Esophagus squamous epithelium (tissue), 5 donors: ENCODE measurements at regions not wholly inside any gene's neighbourhood (a gene's known extent, or its start where the extent isn't known, plus 50 kb on each side); places are given as distances from the start of the nearest gene placed in this dataset.

ENCODE experiments used
- DNase-seq: peaks from one replicate; lab custom pipeline; 2025; lab: John Stamatoyannopoulos, UW
- H3K27ac ChIP-seq, 4 donors: fragments of 200-600 bp; sonication (generic); one replicate each; pipeline ENCODE4 v1.5.1; 2016 to 2019; ENCODE audit warnings: mild to moderate bottlenecking in 1 of 4
- H3K27me3 ChIP-seq, 4 donors: fragments of 200-600 bp; sonication (generic); 1 replicate in 3 of 4; 2 replicates in 1 of 4; pipeline versions ENCODE4 v1.5.1 to v1.6.0; 2017 to 2021; ENCODE audit warnings: antibody characterized with exemption in 1 of 4
- H3K36me3 ChIP-seq, 3 donors: fragments of 200-600 bp; sonication (generic); one replicate each; pipeline ENCODE4 v1.5.1; 2016 to 2019
- H3K4me1 ChIP-seq, 3 donors: fragments of 200-600 bp; sonication (generic); one replicate each; pipeline ENCODE4 v1.5.1; 2017 to 2019
- H3K4me3 ChIP-seq, 4 donors: fragments of 200-600 bp; sonication (generic); 1 replicate in 3 of 4; 2 replicates in 1 of 4; pipeline ENCODE4 v1.5.1; 2016 to 2019; ENCODE audit warnings: mild to moderate bottlenecking in 2 of 4, moderate library complexity in 1 of 4
- H3K9me3 ChIP-seq, 3 donors: fragments of 200-600 bp; sonication (generic); one replicate each; pipeline ENCODE4 v1.5.1; 2016 to 2019
- CTCF ChIP-seq, 6 experiments: fragments of 450-650 bp in 4 of 6; fragments of 200-600 bp in 2 of 6; sonication (generic) in 2 of 6; IDR thresholded peaks; one replicate each; pipeline ENCODE4 v1.5.1; 2016 to 2019; ENCODE audit warnings: antibody characterized with exemption in 6 of 6, mild to moderate bottlenecking in 4 of 6, moderate library complexity in 4 of 6
- POLR2A ChIP-seq, 4 donors: fragments of 450-650 bp; IDR thresholded peaks; one replicate each; pipeline ENCODE4 v1.6.1; 2017; ENCODE audit warnings: antibody characterized with exemption in 4 of 4, mild to moderate bottlenecking in 4 of 4, moderate library complexity in 3 of 4
- WGBS, 2 donors: methylation state at CpG; one replicate each; pipeline ENCODE4 v1.1.5; 2018; 5-methylcytosine and 5-hydroxymethylcytosine counted together
- intact Hi-C: fragments of 100-400 bp; cut with DNase I; formaldehyde crosslinking; loops from one replicate; pipeline ENCODE4 v1.15.0; 2022
- donor health status: DM: yes; HTN: yes; CAD: no.

GRCh38 chrY:21169821-21170220 is 341.3 kb upstream of the RBMY1B start:
- intact Hi-C loops = no loop called here
- no peaks in the 10 kb centered on the region for H3K36me3 ChIP-seq

DNA sequence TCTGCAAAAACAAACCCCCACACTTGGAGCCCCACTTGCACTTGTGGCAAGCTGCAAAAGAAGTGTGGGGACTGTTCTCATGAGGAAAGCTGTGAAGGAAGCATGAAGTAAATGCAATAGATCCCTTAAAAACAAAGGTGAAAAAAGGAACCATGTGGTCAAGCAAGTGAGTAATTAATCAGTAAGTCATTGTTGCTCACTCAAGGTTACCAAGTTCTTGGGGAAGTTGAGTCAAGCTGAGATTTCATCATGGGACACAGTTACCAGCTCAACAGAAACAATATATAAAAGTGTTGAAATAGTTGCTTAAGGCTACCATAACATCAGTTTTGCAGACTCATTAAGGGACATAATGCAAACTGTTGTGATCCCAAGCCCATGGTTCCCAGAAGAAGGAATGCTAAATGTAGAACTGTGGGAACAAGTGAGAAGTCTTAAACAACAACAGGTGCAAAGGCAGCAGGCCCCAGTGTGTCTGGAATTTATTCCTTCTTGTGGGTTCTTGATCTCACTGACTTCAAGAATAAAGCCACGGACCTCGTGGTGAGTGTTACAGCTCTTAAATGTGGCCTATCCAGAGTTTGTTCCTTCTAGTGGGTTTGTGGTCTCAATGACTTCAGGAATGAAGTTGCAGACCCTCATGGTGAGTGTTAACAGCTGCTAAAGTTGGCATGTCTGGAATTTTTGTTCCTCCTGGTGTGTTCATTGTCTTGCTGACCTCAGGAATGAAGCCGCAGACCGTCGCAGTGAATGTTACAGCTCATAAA is 336.3 kb upstream of the RBMY1B start:
- no peak for DNase-seq
- H3K9me3 ChIP-seq = no peaks in the 10 kb centered on the region
- intact Hi-C loops = no loop called here
- no peaks in the 10 kb centered on the region for H3K27me3 ChIP-seq
- 77% methylated on average over 3 of the region's 5 CpGs; no CpG with 5 or more reads in 1 of the 2 donors for WGBS, 2 donors
- H3K4me3 ChIP-seq = no peak overlapping the region
- H3K4me1 ChIP-seq = no peaks in the 10 kb centered on the region
- no peaks in the 10 kb centered on the region for H3K36me3 ChIP-seq
- no peak overlapping the region for H3K27ac ChIP-seq
- TF ChIP-seq POLR2A (IDR thresholded peaks at IDR 0.05) = no peak

More at GRCh38 chrY:21169821-21170220, 341.3 kb upstream of the RBMY1B start:
- Histone ChIP-seq H3K27me3 (no peaks in the 10 kb centered on the region), H3K27ac (no peak overlapping the region), H3K4me3 (no peak overlapping the region), H3K9me3 (no peaks in the 10 kb centered on the region), H3K4me1 (no peaks in the 10 kb centered on the region)
- no peak for DNase-seq
- TF ChIP-seq POLR2A (IDR thresholded peaks at IDR 0.05) (no peak), CTCF (IDR thresholded peaks at IDR 0.05) (no peak)

GRCh38 chrY:21175505-21175904 is 335.6 kb upstream of the RBMY1B start:
- Histone ChIP-seq H3K27ac (no peak overlapping the region), H3K27me3 (no peaks in the 10 kb centered on the region), H3K4me1 (no peaks in the 10 kb centered on the region), H3K9me3 (no peaks in the 10 kb centered on the region), H3K36me3 (no peaks in the 10 kb centered on the region), H3K4me3 (no peak overlapping the region)
- WGBS, 2 donors = 83% methylated on average over 2 of the region's 3 CpGs; no CpG with 5 or more reads in 1 of the 2 donors
- DNase-seq = no peak
- TF ChIP-seq CTCF (IDR thresholded peaks at IDR 0.05) (no peak), POLR2A (IDR thresholded peaks at IDR 0.05) (no peak)
- intact Hi-C loops = no loop called here

GRCh38 chrY:21177306-21177800 is 333.8 kb upstream of the RBMY1B start:
- H3K27me3 ChIP-seq = no peaks in the 10 kb centered on the region

GRCh38 chrY:21178281-21178680 is 332.9 kb upstream of the RBMY1B start:
- WGBS, 2 donors = 80% methylated on average over 1 of the region's 1 CpG; no CpG with 5 or more reads in 1 of the 2 donors
- no peaks in the 10 kb centered on the region for H3K4me1 ChIP-seq
- TF ChIP-seq CTCF (IDR thresholded peaks at IDR 0.05) (no peak), POLR2A (IDR thresholded peaks at IDR 0.05) (no peak)
- no peaks in the 10 kb centered on the region for H3K36me3 ChIP-seq
- no peaks in the 10 kb centered on the region for H3K27me3 ChIP-seq
- intact Hi-C loops = no loop called here
- H3K9me3 ChIP-seq = no peaks in the 10 kb centered on the region
- no peak overlapping the region for H3K4me3 ChIP-seq
- no peak for DNase-seq
- H3K27ac ChIP-seq = no peak overlapping the region

More at GRCh38 chrY:21177306-21177800, 333.8 kb upstream of the RBMY1B start:
- no peak for TF ChIP-seq POLR2A (IDR thresholded peaks at IDR 0.05)
- no peak for TF ChIP-seq CTCF (IDR thresholded peaks at IDR 0.05)
- Histone ChIP-seq H3K27ac (no peak overlapping the region), H3K4me3 (no peak overlapping the region), H3K9me3 (no peaks in the 10 kb centered on the region), H3K36me3 (no peaks in the 10 kb centered on the region), H3K4me1 (no peaks in the 10 kb centered on the region)
- DNase-seq = no peak
- WGBS, 2 donors = 80% methylated on average over 1 of the region's 1 CpG; no CpG with 5 or more reads in 1 of the 2 donors
- intact Hi-C loops = no loop called here
